Activated CD8-positive, alpha-beta memory T cell treated with anti-CD3 and anti-CD28 coated beads, Interleukin-2, amount 50 U/mL, for 24 hours (primary cell): ENCODE measurements at regions not wholly inside any gene's neighbourhood (a gene's known extent, or its start where the extent isn't known, plus 50 kb on each side); places are given as distances from the start of the nearest gene placed in this dataset.
"Not testable (repeated sequence)": the region's sequence is repeated elsewhere in the genome, so short reads cannot be mapped to it uniquely, and the experiment has no call there.

Source experiments
- DNase-seq: peaks from one replicate; pipeline ENCODE4 v3.0.0-alpha.2; 2020; ENCODE audit errors: extremely low read depth

GRCh38 chr5:102554082-102554481, 55.3 kb upstream of the SLCO6A1 start:
- DNase-seq, result no peak

GRCh38 chr5:102554728-102555127, 55.9 kb upstream of the SLCO6A1 start:
- DNase-seq, result no peak

GRCh38 chr5:102561894-102562760, 63.3 kb upstream of the SLCO6A1 start:
- DNase-seq, result no peak

GRCh38 chr5:102570747-102571146, 71.9 kb upstream of the SLCO6A1 start:
- no peak for DNase-seq

GRCh38 chr5:102578362-102578761, 79.6 kb upstream of the SLCO6A1 start:
- no peak for DNase-seq

- DNase-seq, result no peak
Measured at GRCh38 chr5:102579379-102579778, 80.6 kb upstream of the SLCO6A1 start.

- DNase-seq, result no peak
Measured at GRCh38 chr5:102581011-102581410, 82.2 kb upstream of the SLCO6A1 start.

GRCh38 chr5:102582696-102583095, 83.9 kb upstream of the SLCO6A1 start:
- DNase-seq, result no peak

- DNase-seq, result no peak
Measured at GRCh38 chr5:102583276-102584124, 84.7 kb upstream of the SLCO6A1 start.

GRCh38 chr5:102589661-102590060, 90.9 kb upstream of the SLCO6A1 start:
- no peak for DNase-seq

- no peak for DNase-seq
Measured at GRCh38 chr5:102590467-102590866, 91.7 kb upstream of the SLCO6A1 start.

GRCh38 chr5:102591650-102592049, 92.8 kb upstream of the SLCO6A1 start:
- DNase-seq, result no peak

- not testable (repeated sequence) for DNase-seq
Measured at GRCh38 chr5:102592586-102592985, 93.8 kb upstream of the SLCO6A1 start.

GRCh38 chr5:102594192-102594591, 95.4 kb upstream of the SLCO6A1 start:
- DNase-seq, result no peak

- DNase-seq, result no peak
Measured at GRCh38 chr5:102595332-102595731, 96.5 kb upstream of the SLCO6A1 start.

GRCh38 chr5:102596113-102596512, 97.3 kb upstream of the SLCO6A1 start:
- DNase-seq, result no peak

GRCh38 chr5:102596951-102597350, 98.2 kb upstream of the SLCO6A1 start:
- no peak for DNase-seq

- no peak for DNase-seq
Measured at GRCh38 chr5:102599289-102599688, 100.5 kb upstream of the SLCO6A1 start.

- no peak for DNase-seq
Measured at GRCh38 chr5:102600964-102601363, 102.2 kb upstream of the SLCO6A1 start.

- no peak for DNase-seq
Measured at GRCh38 chr5:102603670-102604069, 104.9 kb upstream of the SLCO6A1 start.

GRCh38 chr5:102608414-102608813, 109.6 kb upstream of the SLCO6A1 start:
- DNase-seq, result no peak

- DNase-seq, result no peak
Measured at GRCh38 chr5:102611312-102611711, 112.5 kb upstream of the SLCO6A1 start.

- DNase-seq, result no peak
Measured at GRCh38 chr5:102613661-102614060, 114.9 kb upstream of the SLCO6A1 start.
